ENCODE measurements at regions not wholly inside any gene's neighbourhood (a gene's known extent, or its start where the extent isn't known, plus 50 kb on each side); places are given as distances from the start of the nearest gene placed in this dataset.

- TF ChIP-seq POLR2A (IDR thresholded peaks at IDR 0.05; ENCODE audit: low read length), result no peak
- no peak for TF ChIP-seq HDAC2 (IDR thresholded peaks at IDR 0.05)
- TF ChIP-seq CHD2 (IDR thresholded peaks at IDR 0.05; ENCODE audit: low read length, partially characterized antibody), result no peak
- no peak for TF ChIP-seq CTCF (IDR thresholded peaks at IDR 0.05)
- TF ChIP-seq, protein P1, sequence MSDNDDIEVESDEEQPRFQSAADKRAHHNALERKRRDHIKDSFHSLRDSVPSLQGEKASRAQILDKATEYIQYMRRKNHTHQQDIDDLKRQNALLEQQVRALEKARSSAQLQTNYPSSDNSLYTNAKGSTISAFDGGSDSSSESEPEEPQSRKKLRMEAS (IDR thresholded peaks at IDR 0.05), result no peak
- TF ChIP-seq PBX3 (IDR thresholded peaks at IDR 0.05), result no peak
Observed at GRCh38 chr2:67877301-67877700, 185.5 kb downstream of the C1D start.
